ENCODE measurements at regions not wholly inside any gene's neighbourhood (a gene's known extent, or its start where the extent isn't known, plus 50 kb on each side); places are given as distances from the start of the nearest gene placed in this dataset.

DNA sequence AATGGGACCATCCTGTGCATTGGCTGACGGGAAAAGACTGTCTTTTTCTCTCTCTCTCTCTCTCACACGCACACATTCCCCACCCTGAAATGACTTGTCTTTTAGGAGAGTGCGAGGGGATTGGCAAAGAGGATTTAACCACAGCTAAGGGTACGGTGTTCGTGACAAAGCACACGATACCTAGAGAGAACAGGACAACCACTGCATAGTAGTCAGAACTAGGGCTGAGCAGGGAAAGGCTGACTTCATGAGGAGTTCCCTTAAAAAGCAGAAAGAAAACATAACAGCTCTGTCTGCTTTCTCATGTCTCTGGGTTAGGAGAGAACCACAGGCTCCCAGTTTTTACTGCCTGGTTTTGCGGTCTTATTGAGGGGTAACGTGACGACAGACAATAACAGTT, 742.8 kb upstream of the SOX9 start:
- no peak for DNase-seq

DNA sequence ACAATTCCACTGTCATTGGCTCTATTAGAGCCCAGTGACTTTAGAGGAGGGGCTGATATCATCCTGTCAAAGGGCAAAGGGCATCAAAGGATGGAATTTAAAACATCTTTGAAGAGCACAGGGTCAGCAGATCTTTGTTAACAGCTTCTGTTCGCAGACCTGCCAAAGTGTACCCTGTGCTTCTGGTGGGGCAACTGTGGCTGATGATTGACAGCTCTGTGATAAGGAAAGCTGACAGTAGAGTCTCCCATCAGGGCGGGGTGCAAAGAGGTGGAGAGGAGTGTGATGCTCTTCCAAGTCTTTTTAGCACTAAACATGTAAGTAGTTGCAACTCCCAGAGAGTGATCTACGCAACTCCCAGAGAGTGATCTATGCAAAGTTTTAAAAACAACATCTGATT, 742.1 kb upstream of the SOX9 start:
- no peak for DNase-seq

DNA sequence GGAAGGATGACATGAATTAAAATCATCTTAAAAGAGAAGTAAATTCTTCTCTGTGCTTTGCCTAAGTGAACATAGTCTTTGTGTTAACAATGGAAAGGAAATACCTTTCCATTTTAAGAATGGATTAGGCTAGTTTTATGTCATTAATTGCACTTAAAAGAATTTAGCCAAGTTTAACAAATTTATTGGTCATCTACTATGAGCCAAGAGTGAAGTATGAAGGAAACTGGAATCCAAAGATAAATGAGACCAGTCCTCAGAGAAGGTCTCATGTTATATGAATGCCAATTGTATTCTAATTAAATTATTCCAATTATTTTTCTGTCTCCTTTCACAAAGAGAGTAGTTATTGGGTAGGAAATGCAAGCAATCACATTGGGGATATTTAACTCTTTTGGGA, 741.3 kb upstream of the SOX9 start:
- no peak for DNase-seq

DNA sequence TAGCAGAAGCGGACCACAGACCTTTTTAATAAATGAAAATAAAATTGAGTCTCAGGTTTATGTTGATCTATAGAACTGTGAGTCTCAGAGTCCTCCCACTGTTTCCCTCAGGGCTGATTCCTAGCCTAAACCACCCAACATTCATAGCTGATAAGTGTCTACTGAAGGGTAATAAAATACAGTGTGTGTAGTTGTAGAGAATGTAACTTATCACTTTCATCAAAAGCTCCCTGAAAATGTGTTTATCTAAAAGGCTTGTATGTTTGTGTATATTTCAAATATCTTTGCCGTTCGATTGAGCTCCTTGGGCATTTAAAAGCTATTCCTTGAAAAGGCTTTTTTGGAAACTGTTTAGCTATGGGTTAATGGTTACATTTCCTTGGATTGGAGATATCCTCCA, 740.3 kb upstream of the SOX9 start:
- no peak for DNase-seq

DNA sequence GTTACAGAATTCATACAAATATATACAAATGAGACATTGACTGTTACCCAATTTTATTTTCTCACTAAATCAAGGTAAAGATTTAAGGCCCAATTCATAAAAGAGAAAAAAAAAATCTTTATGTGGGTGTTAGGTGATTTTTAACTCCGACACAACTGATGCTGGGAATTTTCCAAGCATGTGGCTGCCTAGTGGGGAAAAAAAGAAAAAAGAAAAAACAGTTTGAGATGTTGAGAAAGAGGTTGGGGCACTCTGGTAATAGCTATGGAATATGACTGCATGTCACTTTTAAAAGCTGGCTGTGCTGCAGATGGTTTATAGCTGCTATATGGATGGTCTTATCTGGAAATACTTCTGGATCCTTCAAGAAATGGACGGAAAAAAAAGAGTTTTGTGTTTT, 739.9 kb upstream of the SOX9 start:
- no peak for DNase-seq

DNA sequence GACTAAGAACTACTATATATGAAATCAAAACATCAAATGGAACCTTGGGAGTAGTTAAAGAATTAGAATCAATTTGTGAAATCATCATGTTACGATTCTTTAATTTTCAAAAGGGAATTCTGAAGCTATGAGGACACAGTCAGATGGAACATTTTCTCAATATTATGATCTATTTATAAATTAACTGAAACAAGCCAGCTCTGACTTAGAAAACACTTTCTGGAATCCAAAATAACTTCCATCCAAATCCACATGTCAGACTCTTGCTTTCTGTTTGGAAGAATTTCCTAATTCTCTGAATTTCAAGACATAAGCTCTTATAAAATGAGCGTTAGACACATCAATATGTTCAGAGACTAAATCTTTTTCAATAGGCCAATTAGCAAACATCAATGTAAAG, 737.7 kb upstream of the SOX9 start:
- DNase-seq, result no peak

DNA sequence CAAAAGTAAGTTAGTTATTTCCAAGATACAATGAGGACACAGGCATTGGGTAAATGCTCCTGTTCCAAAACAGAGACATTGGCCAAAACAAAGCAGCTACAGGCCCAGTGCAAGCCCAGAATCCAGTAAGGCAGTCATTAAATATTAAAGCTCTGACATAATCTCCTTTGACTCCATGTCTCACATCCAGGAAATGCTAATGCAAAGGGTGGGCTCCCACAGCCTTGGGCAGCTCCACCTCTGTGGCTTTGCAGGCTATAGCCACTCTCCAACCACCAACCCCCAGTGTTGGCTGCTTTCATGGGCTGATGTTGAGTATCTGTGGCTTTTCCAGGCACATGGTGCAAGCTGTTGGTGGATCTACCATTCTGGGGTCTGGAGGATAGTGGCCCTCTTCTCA, 733.4 kb upstream of the SOX9 start:
- DNase-seq, result no peak

DNA sequence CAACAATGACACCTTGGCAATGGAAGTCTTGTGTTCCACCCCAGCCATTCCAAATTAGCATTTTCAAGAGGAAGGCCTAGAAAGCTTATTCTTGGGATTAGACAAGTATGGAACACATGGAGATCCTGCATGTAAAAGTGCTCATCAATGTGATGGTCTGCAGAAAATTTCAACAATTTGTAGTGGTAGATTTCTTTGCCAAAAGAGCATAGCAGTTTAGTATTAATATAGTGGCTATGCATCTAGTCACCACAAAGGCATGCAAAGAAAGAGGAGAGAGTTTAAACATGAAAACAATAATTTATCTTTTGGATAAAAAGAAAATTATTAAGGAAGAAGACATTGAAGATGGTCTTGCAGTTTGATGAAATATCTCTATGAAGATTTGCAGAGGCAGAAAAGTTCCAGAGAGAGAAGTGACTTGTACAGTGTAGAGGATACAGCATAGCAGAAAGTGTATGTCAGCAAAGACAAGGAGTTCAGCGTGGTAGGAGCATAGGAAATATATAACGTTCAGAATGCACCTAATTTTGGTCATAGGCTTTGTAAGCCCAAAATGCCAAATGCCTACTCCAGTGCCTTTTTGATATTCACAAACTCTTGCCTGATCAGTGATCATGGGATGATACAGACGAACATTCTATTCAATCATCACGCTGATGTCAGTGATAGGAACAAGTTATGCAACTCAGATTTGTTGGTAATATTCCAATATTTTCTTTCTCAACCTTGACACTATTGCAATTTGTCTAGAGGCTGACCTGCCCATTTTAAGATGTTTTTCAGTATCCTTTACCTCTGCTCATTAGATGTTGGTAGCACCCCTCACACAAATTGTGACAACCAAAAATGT, 727.9 kb upstream of the SOX9 start:
- DNase-seq, result no peak

DNA sequence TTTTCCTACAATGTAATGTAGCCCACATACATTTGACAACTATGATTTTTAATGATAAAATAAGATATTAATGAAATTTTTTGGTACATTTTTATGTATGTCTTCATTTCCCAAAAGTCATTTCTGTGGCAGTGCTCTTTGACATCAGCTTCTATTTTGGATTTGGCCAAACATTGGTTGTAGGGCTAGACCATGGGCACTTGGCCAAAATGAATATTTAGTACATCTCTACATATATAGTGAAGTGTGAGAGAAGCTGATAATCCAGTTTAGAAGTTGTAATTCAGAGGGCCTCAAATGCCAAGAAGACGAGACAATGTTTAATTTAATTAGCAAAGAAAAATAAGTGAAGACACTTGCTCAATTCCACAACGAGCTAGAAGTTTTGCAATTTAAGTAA, 724.9 kb upstream of the SOX9 start:
- no peak for DNase-seq

DNA sequence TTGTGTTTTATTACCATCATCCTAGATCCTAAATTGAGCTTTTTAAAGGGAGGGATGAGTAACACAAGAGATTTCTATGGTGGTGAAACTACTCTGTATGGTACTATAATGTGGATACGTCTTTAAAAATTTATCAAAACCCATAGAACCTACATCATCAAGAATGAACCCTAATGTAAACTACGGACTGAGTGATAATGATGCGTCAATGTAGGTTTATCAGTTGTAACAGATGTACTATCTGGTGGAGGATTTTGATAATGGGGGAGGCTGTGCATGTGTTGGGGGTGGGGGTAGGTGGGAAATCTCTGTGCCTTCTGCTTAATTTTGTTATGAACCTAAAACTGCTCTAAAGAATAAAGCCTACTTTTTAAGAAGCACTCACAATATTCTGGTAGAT, 724.1 kb upstream of the SOX9 start:
- DNase-seq, result no peak

DNA sequence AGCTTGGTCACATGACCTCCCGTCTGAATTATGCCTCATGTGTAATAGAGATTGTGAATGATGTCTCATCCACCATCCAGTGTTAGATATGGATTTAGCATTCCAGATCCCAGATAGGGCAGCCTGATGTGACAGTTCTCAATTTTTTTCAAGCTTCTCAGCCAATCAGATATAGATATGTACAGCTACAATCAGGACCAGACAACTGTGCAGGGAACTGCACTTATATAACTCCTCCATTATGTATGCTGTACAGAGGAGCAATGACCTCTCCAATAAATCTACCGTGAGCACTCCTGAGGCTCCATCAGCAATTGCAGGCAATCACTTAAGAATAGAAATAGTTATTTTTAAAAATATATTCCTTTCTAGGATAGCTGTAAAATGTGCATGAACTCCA, 722.8 kb upstream of the SOX9 start:
- DNase-seq, result no peak

DNA sequence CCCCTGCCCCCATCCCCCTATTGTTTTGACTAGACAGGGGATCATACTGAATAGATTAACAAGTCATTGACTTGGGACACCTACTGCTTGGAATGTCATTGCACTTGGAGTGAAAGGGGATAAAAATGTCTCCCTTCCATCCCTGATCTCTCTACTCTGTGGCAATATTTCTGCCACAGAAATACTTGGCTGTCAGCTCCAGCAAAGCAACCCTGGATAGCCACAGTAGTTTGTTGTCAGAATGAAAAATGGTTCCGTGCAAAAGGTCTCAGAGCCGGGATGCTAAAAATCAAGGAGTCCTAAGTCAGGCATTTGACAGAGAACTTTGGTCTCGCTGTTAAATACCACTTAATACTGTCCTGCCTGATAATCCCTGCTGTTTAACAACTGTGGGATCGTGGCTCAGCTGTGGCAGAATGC, 722.0 kb upstream of the SOX9 start:
- no peak for DNase-seq

DNA sequence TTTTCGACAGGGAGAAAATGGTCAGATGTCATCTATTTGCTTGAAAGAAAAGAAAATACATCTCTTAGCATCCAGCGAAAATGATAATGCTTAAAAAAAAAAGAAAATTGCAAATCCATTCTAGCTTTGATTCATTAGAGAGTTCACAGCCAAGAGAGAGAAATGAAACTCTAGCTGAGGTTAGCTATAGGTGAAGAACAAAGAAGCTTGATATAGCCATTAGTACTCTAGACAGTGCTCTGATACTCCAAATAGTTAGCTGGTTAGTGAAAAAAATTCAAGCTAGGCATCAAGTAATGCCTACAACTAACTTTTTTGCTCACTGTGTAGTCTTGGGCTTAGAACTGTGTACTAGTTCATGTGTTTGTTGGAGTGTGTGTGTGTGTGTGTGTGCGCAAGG, 721.6 kb upstream of the SOX9 start:
- no peak for DNase-seq

DNA sequence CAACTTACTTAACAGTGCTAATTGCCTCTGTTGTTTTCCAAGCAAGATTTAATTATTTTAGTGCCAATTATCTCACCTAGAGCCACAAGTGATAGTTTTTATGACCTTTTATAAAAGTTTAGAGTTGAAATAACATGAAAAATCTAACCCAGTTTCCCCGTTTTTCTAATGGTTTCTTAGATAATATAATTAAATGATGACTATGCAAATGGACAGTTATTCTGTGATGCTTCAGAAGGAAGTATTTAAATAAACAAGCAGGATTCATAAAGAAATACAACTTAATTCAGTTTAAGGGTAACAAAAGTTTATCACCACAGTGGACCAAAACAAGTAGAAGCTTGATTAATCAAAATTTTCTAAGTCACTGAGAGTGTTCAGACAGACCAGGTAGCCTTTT, 721.2 kb upstream of the SOX9 start:
- no peak for DNase-seq

DNA sequence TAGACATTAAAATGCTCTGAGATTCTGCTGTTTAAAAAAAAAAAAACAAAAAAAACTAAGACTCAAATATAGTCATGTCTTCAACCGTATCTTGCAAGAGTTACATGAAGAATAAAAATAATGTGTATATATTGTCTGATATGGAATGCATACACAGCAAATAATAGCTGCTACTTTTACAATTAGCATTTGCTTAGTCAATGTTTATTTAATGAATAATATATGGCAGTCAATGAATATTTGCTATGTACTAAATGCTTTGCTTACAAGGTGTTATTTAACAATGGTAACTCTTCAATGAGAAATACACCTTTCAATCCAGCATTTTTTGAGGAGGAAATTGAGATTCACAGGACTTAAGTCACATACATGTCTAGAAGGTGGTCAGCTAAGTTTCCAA, 718.8 kb upstream of the SOX9 start:
- DNase-seq, result no peak

DNA sequence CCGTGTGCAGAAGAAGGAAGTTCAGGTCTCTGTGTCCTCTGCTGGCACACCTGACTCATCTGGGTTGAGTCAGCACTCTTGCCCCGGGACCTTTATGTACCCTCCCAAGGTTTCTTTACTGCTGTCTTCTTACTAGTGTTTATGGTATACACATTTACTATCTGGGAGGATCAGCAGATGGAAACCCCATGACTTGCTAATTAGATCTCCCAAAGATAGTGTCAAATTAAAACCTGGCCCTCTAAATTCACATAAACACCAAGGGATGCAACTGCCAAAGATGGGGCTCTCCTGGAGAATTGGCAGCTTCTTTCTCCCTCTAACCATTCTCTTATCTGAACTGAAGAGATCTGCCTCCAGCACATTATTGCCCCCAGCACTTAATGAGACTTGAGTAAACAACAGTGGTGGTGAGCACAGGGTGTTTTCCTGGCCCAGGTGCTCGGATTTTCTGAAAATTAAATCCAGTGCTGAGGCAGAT, 718.1 kb upstream of the SOX9 start:
- DNase-seq, result no peak

DNA sequence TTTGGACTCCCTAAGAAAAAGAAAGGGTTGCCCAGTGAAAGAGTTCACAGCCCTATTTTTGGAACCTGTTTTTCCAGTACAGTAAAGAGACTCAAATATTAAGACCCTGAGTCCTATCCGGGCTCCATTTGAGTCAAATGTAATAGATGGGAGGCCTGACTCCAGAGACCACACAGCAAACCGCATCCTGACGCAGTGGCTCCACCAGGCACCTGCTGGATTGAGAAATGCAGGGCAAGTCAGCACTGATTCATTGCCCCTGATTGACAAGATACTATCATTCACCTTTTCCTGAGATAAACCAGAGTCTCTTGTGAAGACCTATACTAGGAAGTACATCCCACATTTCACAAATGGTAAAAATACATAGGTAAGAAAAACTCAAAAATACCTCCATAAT, 715.7 kb upstream of the SOX9 start:
- no peak for DNase-seq

DNA sequence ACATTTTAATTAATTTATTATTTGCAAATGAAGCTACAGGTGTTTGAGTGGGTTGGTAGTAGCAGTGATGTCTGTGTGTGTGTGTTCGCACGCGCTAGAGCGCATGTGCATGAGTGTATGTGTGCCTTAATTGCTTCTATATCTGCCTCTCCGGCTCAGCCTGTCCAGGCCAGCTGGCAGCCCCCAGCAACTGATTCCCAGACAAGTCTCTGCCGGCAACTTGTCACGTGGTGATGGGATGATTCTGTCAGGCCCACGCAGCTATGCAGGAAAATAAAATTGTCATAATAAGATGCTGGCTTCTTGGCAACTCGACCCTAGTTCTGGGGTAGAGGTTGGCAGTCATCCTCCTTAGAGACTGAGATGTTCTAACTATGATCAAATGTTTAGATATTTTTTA, 712.8 kb upstream of the SOX9 start:
- no peak for DNase-seq

DNA sequence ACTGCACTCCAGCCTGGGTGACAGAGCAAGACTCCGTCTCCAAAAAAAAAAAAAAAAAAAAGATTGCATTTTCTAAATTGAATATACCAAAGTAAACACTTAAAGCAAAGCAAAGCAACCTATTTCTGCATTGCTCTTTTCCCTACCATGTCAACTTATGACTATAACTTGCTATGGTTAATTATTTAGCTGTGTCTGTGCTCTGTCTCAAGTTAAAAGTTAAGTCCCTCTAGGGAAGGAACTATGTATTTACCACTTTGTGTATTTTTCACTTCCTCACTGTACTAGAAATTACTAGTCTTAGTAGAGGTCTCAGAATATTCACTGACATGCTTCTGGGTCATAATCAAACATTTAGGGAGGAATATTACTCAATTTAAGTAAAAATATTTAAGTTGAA, 711.7 kb upstream of the SOX9 start:
- DNase-seq, result no peak

DNA sequence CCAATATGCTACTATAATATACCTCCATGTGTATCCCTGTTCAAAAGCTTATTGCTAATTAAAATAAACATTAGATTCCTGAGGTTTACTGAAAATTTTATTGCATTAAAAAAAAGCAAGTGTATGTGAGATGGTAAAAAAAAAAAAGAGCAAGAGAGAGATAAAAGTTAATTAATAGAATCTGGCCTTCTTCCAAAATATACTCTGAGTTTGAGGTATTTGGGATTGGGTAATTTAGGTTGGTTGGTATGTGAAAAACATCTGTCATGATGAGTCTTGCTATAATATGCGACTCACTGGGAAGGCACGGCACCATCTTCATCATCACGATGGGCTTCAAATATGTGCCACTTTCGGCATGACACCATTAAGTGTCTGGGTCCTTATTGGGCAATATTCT, 711.1 kb upstream of the SOX9 start:
- no peak for DNase-seq

DNA sequence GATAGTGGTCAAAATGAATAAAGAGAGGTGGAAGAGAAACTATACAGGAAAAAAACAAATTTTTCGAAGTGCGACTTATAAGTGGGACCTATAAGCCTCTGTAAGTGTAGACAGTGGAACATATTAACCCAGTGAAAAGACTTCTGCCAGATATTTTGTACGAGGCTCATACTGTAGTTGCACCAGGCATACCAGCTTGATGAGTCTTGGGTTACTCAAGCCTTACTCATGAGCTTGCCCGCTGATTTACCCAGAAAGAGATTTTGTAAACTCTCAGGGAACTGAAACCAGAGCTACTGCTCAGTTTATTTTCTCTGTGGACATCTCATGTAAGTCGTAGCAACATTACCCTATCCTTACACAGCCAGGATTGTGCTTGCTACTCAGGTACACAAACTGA, 708.0 kb upstream of the SOX9 start:
- DNase-seq, result no peak

DNA sequence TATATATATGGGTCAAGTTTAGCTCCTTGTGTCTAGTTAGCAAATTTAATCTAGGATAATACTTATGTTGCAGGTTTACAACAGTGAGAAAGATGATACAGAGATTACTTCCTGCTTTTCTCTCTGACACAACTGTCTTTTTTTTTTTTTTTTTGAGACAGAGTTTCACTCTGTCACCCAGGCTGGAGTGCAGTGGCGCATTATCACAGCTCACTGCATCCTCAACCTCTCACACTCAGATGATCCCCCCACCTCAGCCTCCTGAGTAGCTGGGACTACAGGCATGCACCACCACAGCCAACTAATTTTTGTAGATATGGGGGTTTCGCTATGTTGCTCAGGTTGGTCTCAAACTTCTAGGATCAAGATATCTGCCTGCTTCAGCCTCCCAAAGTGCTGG, 706.9 kb upstream of the SOX9 start:
- no peak for DNase-seq

DNA sequence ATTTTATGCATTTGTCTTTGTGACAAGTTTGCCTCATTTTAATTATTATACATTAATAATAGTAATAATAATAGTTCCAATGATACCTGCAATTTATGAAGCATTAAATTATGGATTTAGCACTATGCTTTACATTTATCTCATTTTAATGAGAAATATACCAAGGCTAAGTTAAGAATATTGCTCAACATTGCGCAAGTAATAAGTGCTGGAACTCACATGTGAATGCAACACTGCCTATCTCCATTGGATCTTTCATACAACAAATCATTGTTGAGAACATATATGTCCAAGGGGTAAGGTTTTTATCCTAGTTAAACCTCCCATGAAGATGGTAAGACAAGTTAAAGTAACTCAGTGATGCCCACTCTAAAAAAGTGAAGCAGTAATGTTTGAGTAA, 703.7 kb upstream of the SOX9 start:
- no peak for DNase-seq

DNA sequence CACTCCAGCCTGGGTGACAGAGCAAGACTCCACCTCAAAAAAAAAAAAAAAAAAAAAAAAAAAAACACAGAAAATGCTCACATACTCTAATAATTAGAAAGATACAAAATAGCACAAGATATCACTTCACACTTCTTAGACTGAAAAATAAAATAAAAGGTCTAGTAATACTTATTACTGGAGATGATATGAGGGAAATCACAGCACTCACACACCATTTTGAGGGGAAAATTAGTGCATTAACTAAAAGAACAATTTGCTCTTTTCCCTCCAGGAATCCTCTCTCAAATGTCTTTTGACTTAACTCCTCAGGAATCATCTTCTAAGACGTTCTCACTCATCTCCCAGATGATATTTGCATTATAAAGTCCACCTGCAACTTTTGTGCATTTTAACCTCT, 697.9 kb upstream of the SOX9 start:
- no peak for DNase-seq

DNA sequence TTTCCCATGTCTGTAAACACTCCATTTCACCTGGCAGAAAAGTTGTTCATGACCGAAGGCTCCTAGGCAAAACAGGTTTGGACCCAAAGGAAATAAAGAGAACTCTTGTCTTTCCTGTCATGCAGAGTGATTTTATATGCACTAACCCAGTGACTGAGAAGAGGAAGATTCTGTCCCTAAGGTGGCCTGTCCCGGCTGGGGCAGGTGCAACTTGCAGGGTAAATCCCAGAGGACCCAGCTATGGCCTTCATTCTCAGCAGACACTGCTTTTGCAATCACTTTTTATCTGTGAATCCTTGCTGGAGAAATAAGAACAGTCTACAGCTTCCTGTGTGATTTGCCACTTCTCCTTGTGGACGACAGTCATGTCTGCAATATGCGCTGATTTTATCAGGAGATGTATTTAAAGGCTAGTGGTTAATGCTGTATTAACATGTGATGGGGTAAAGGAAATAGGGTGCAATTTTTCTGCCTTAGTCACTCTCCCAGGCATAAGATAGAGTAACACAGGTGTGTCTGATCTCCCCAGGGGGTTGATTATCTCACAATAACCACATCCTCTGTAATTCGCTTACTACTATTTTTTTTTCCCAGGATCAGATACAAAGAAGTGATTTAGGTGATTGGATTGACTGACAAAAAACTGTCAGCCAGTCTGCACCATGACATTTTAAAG, 696.8 kb upstream of the SOX9 start:
- no peak for DNase-seq

Data from stimulated activated CD8-positive, alpha-beta memory T cell treated with anti-CD3 and anti-CD28 coated beads, Interleukin-4, amount 100 ng/mL, for 48 hours (primary cell).